Retinal pigment epithelial cell (primary cell): ENCODE measurements at regions not wholly inside any gene's neighbourhood (a gene's known extent, or its start where the extent isn't known, plus 50 kb on each side); places are given as distances from the start of the nearest gene placed in this dataset.

Experiments used
- DNase-seq: peaks from one replicate; pipeline ENCODE4 v3.0.0-alpha.2; 2010; ENCODE audit warnings: low read depth
- H3K4me3 ChIP-seq: 2 replicates; pipeline ENCODE4 v1.5.1; 2011; ENCODE audit warnings: mild to moderate bottlenecking, low read length, control low read depth, moderate library complexity
- TF ChIP-seq, protein P1 (sequence below): conservative IDR thresholded peaks from 2 replicates; pipeline ENCODE4 v1.5.1; 2011; ENCODE audit warnings: low read depth, low read length, control low read depth, inconsistent platforms

- DNase-seq, result no peak
These were observed 234.2 kb downstream of the COL12A1 start for GRCh38 chr6:74971633-74972032.

DNA sequence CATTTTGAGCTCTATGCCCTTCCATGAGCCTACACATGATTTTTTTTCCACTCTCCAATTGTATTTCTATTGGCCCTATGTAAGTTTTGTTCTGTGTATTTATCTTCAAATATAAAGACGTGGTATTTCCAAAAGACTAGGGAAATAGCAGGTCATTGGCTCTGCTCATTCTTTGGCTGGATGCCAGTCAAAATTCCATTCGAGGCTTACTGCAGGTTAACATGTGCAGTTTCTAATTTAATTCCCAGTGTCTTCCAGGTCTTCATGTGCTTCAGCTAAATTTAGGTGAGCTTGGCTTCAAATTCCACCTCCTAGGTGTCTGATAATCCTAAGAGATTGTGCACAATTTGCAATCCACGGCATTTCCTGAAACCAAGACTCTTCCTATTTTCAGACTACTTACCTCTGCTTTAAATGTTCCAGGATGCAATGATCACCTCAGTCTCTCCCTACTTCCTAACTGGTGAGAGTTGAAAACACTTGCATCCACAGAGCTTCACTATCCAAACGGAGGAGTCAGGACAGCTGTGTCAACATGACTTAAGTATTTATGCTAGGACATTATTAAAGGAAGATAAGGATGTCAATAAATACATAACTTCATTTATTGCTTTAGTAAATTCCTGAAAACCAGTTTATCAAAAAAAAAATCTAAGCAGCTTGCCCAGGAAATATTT, 236.1 kb downstream of the COL12A1 start:
- TF ChIP-seq, protein P1, sequence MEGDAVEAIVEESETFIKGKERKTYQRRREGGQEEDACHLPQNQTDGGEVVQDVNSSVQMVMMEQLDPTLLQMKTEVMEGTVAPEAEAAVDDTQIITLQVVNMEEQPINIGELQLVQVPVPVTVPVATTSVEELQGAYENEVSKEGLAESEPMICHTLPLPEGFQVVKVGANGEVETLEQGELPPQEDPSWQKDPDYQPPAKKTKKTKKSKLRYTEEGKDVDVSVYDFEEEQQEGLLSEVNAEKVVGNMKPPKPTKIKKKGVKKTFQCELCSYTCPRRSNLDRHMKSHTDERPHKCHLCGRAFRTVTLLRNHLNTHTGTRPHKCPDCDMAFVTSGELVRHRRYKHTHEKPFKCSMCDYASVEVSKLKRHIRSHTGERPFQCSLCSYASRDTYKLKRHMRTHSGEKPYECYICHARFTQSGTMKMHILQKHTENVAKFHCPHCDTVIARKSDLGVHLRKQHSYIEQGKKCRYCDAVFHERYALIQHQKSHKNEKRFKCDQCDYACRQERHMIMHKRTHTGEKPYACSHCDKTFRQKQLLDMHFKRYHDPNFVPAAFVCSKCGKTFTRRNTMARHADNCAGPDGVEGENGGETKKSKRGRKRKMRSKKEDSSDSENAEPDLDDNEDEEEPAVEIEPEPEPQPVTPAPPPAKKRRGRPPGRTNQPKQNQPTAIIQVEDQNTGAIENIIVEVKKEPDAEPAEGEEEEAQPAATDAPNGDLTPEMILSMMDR, result no peak
- no peak for DNase-seq
- H3K4me3 ChIP-seq, result no peak overlapping the region

More at GRCh38 chr6:74971633-74972032, 234.2 kb downstream of the COL12A1 start:
- H3K4me3 ChIP-seq, result no peak overlapping the region
- TF ChIP-seq, protein P1, result no peak

GRCh38 chr6:74967821-74968220, 238.0 kb downstream of the COL12A1 start:
- TF ChIP-seq, protein P1, result no peak

DNA sequence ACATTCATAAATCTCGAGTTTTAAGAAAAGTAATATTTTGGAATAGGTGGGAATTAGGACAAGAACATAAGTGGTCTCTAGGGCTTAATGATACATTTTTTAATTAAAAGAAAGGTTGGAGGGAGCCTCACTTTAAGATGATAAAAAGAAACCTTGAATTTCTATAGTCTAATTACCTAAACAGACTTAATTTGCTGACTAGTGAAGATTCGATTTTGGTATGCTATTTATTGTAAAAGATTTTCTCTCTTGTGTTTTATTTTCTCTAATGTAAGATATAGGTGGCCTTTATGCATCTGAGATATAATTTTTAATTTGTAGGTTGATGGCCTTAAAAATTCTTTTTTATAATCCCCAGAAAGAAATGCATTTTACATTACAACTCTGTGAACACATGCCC, 239.1 kb downstream of the COL12A1 start:
- TF ChIP-seq, protein P1, result no peak
- H3K4me3 ChIP-seq, result no peak overlapping the region
- no peak for DNase-seq

More at GRCh38 chr6:74967821-74968220, 238.0 kb downstream of the COL12A1 start:
- H3K4me3 ChIP-seq, result no peak overlapping the region
- DNase-seq, result no peak

DNA sequence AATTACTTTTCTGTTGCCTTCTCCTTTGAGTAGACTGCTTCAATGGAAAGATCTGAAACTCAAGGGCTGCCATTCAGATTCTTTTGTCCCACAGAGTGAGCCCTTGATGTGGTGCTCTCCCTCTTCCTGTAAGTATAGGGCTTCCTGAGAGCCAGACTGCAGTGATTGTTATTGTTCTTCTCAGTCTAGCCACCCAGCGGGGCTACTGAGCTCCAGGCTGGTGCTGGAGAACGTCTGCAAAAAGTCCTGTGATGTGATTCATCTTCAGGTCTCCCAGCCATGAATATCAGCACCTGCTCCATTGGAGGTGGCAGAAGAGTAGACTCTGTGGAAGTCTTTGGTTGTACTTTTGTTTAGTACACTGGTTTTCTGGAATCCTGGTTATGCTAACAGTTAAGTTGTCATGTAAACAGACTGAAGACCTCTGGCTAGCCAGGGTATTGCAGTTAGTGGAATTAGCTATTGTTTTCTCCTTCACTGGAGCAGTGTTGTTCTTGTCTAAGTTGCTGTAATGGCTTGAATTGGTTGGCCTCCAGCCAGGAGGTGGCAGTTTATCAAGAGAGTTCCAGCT, 240.9 kb downstream of the COL12A1 start:
- no peak for DNase-seq
- H3K4me3 ChIP-seq, result no peak overlapping the region
- TF ChIP-seq, protein P1, result no peak

- TF ChIP-seq, protein P1, result no peak
- no peak for DNase-seq
- H3K4me3 ChIP-seq, result no peak overlapping the region
These were observed 249.1 kb downstream of the COL12A1 start for GRCh38 chr6:74956559-74957428.
